ENCODE measurements at regions not wholly inside any gene's neighbourhood (a gene's known extent, or its start where the extent isn't known, plus 50 kb on each side); places are given as distances from the start of the nearest gene placed in this dataset.

DNA sequence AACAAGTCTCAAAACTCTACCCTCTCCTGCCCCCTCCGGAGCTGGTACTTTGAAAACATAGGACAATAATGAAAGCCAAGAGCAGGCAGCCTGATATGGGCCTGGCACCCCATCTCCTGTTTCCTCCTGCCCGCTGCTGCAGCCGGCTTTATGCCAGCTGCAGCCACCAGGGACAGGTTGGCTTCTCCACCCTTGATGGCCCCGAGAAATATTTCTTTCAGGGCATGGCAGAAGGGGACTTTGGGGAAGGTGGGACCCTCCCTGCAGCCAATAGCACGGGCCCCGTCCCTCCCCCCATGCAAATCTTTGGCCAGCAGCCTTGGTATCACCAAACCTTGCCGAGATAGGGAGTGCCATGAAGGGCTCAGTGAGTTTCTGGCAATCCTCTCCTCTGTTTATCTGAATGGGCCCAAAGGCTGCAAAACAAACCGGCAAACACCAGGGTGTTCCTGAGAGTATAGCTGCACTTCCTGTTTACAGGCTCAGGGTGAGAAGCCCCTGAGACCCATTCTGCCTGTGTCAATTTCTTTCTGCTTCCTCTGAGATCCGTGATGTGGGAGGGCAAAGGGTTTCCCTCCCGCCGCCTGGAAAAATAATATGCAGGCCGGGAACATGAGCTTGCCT is 73.4 kb upstream of the BOD1 start:
- no peak for DNase-seq (ENCODE audit: low read depth in 2 of 2)

DNA sequence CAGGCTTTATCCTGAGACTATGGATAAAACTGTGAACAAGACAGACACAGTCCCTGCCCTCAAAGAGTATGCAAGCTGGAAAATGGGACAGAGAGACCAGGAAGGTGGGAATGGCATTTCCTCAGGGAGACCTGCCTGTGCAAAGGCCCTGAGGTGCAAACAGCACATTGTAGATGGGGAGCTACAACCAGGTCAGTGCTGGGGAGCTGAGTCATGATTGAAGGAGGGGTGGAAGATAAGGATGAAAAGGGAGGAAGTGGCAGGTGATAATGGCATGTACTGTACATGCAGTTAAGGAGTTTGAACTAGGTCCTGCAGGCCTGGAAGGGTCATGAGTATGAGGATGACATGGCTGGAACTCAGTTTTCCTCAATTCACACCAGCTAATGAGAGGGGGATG is 75.5 kb upstream of the BOD1 start:
- DNase-seq (ENCODE audit: low read depth in 2 of 2): no peak

- no peak for DNase-seq (ENCODE audit: low read depth in 2 of 2)
These were observed 77.2 kb upstream of the BOD1 start for GRCh38 chr5:173693670-173694069.

DNA sequence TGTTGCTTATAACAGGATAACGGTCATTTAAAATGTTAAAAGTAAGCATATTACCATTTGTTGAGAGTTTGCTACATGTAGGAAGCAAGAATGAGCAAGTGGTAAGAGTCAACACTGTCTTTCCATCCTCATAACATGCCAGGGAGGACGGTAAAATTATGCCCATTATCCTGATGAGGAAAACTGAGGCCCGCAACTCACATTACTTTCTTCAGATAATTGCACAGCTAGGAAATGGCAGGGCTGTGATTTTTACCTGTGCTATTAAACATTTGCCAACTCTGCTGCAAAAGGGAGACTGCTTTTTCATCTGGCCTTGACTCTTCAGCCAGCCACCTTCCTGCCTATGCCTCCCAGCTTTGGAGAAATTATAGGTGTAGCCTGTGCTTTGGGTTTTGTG is 79.8 kb upstream of the BOD1 start:
- DNase-seq (ENCODE audit: low read depth in 2 of 2): no peak

GRCh38 chr5:173697931-173698579 is 81.6 kb upstream of the BOD1 start:
- no peak for DNase-seq (ENCODE audit: low read depth in 2 of 2)

- DNase-seq (ENCODE audit: low read depth in 2 of 2): no peak
These were observed 83.5 kb upstream of the BOD1 start for GRCh38 chr5:173699966-173700365.

DNA sequence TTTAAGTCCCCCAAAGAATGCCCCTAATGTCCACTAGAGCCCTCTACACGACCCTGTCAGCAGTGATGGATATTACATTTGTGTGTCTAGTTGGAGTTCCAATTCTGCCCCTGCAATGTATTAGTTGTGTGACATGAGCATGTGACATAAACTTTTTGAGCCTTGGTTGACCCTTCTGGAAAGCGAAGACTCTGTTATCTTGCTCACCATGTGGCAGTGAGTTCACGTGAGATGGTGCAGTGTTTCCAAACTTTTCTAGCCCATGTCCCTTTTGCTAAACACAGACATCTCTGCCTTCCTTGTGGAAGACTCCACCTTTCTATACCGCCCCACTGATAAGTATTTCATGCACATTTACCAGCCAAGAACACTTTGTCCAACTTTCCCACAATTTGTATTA is 87.0 kb upstream of the BOD1 start:
- DNase-seq (ENCODE audit: low read depth in 2 of 2): no peak

DNA sequence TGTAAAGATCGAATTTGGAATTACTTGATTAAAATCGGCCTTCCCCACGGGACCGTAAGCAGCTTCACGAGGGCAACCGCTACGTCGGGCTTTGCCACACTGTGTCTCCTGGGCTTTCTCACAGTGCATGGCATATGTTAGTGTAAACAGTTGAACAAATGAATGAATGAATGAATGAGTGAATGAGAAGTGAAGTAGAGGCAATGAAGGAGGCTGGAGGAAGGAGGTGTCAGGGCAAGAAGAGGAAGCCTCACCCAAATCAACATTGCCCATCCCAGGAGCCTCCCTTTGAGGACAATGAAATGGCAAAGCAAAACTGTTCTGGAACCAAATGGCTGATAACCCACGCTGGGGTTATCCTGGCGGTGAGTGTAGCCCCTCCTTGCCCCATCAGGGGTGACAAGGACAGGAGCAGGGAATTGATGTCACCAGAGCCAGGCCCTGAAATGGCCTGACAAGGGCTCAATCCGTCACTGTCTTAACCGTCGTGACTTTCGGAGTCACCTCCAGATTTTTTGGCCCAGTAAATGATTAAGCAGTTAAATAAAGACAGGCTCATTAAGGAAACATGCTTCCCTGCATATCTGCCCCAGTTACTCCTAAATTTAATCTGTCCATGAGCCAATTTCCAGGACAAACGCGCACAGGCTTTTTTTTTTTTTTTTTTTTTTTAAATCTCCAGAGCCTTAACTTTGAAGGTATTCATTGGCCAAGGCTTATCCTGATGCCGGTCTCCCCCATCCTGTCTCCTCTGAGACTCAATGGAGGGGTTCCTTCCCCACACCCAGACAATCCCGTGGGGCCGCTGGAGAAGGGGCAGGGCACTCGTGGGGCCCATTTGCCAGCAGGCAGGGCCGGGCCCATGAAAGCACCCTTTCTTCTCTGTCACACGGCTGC is 88.4 kb upstream of the BOD1 start:
- DNase-seq (ENCODE audit: low read depth in 2 of 2): no peak

- no peak for DNase-seq (ENCODE audit: low read depth in 2 of 2)
These were observed 89.1 kb upstream of the BOD1 start for GRCh38 chr5:173705512-173706044.

GRCh38 chr5:173706700-173707099 is 90.2 kb upstream of the BOD1 start:
- no peak for DNase-seq (ENCODE audit: low read depth in 2 of 2)

- no peak for DNase-seq (ENCODE audit: low read depth in 2 of 2)
These were observed 90.9 kb upstream of the BOD1 start for GRCh38 chr5:173707392-173707791.

GRCh38 chr5:173709145-173709544 is 92.7 kb upstream of the BOD1 start:
- DNase-seq (ENCODE audit: low read depth in 2 of 2): no peak

DNA sequence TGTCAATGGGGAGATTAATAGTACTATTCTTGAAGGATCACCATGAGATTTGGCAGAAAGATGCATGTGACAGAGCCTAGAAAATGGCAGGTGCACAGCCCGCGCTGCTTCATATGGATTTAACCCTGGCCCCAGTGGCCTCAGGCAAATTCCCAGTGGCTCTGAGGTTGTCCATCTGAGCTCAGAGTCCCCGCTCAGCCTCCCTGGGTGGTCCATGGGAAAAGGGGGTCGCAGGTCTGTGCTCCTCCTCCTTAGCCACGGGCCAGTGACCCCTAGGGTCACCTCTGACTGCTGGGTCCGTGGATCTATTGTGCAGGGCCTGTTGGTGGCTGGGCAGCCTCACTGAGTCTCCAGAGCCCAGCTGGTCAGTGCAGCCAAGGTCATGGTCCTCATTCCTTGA is 93.3 kb upstream of the BOD1 start:
- DNase-seq (ENCODE audit: low read depth in 2 of 2): no peak

DNA sequence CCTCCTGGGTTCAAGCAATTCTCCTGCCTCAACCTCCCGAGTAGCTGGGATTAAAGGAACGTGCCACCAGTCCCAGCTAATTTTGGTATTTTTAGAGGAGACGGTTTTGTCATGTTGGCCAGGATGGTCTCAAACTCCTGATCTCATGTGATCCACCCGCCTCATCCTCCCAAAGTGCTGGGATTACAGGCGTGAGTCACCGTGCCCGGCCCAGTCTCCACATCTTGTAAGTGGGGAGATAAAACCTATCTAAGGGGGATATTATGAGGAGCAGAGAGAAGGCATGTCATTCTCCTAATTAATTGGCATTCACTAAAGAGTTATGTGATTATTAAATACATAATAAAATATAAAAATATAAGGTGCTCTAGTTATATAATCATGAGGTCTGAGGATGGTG is 94.1 kb upstream of the BOD1 start:
- no peak for DNase-seq (ENCODE audit: low read depth in 2 of 2)

DNA sequence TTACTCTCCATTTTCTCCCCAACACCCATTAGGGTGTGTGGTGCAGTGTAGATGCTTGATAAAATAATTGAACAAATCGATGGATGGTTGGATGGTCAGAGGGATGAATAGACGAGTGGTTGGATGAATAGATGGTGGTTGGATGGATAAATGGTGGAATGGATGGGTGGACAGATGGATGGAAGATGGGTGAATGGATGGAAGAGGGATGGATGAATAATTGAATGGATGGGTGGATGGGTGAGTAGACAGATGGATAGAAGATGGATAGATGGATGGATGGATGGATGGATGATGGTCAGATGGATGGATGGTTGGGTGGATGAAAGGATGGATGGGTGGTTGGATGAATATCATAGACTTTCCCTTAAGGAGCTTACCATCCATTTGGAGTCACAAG is 95.0 kb upstream of the BOD1 start:
- DNase-seq (ENCODE audit: low read depth in 2 of 2): no peak

GRCh38 chr5:173712609-173713175 is 96.2 kb upstream of the BOD1 start:
- DNase-seq (ENCODE audit: low read depth in 2 of 2): no peak

- DNase-seq (ENCODE audit: low read depth in 2 of 2): no peak
These were observed 98.3 kb upstream of the BOD1 start for GRCh38 chr5:173714551-173715428.

DNA sequence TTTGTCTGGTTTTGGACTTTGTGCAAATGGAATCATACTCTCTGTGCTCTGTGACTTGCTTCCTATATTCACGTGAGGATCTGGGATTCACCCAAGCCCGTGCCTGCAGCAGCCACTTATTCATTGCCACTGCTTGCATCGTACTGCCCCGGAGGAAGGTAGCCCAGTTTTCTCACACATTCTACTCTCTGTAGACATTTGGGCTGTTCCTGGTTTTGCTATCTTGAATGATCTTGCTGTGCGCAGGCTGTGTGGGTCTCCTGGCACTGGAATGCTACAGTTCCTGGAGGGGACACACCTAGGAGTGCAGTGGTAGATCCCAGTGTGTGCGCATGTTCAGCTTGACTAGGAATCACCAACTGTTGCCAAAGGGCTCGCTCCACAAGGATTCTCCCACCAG is 99.2 kb upstream of the BOD1 start:
- DNase-seq (ENCODE audit: low read depth in 2 of 2): no peak

GRCh38 chr5:173716058-173716682 is 99.7 kb upstream of the BOD1 start:
- DNase-seq (ENCODE audit: low read depth in 2 of 2): no peak

DNA sequence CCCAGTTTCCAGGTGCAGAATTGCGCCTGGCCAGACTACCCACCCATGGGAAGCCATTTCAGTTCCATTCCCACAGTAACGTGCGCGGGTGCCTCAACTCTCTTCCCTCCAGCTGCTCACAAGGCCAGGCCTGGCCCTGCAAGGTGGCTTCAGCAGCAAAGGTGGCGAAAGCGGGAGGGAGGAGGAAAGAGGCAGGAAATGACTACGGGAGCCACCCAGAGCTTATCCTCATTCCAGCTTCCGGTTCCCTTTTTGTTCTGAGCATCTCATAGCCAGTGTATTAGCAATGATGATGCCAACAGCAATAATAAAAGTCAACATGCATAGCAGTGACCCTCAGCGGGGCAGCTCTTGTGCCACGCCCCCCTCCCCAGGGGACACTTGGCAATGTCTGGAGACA is 101.5 kb upstream of the BOD1 start:
- no peak for DNase-seq (ENCODE audit: low read depth in 2 of 2)

DNA sequence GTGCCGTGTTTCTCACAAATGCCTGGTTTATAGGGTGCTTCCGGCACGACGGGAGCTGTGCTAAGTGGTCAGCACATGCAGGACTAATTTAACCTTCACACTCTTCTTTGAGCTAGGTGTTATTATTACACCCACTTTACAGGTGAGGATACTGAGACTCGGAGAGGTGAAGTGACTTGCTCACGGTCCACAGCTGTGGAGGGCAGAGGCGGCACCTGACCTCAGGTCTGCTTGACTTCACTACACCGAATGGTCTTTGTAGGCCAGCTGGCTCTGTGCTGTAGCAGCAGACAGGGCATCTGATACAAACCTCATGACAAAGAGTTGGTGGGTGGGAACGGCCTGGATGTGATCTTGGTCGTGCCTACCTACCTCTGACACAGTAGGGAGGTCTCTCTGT is 102.0 kb upstream of the BOD1 start:
- DNase-seq (ENCODE audit: low read depth in 2 of 2): no peak

Data from stimulated activated CD4-positive, alpha-beta T cell treated with anti-CD3 and anti-CD28 coated beads, Interleukin-4, amount 100 ng/mL, for 48 hours (primary cell).